ENCODE measurements at regions not wholly inside any gene's neighbourhood (a gene's known extent, or its start where the extent isn't known, plus 50 kb on each side); places are given as distances from the start of the nearest gene placed in this dataset.

- DNase-seq (ENCODE audit: low read depth) = no peak
- peak; percentile 33 for TF ChIP-seq CTCF (IDR thresholded peaks at IDR 0.05; ENCODE audit: insufficient read depth, low read length, poor library complexity, severe bottlenecking)
- H3K4me3 ChIP-seq (ENCODE audit: low read depth, low read length) = no peak overlapping the region
- no peaks in the 10 kb centered on the region for H3K27me3 ChIP-seq (ENCODE audit: control insufficient read depth, insufficient read depth, low read length)
- no peaks in the 10 kb centered on the region for H3K36me3 ChIP-seq (ENCODE audit: control insufficient read depth, insufficient read depth, low read length)
Observed at GRCh38 chr4:121277194-121278105, 103.4 kb downstream of the QRFPR start.

- no peaks in the 10 kb centered on the region for H3K36me3 ChIP-seq (ENCODE audit: control insufficient read depth, insufficient read depth, low read length)
- no peak for TF ChIP-seq CTCF (IDR thresholded peaks at IDR 0.05; ENCODE audit: insufficient read depth, low read length, poor library complexity, severe bottlenecking)
- no peak overlapping the region for H3K4me3 ChIP-seq (ENCODE audit: low read depth, low read length)
Observed at GRCh38 chr4:121273191-121273590, 107.6 kb downstream of the QRFPR start.

GRCh38 chr4:121272526-121272925 lies 108.3 kb downstream of the QRFPR start:
- DNase-seq (ENCODE audit: low read depth) = peak; percentile 10
- Histone ChIP-seq H3K36me3 (ENCODE audit: control insufficient read depth, insufficient read depth, low read length) (no peaks in the 10 kb centered on the region), H3K27me3 (ENCODE audit: control insufficient read depth, insufficient read depth, low read length) (no peaks in the 10 kb centered on the region), H3K4me3 (ENCODE audit: low read depth, low read length) (no peak overlapping the region)
- TF ChIP-seq CTCF (IDR thresholded peaks at IDR 0.05; ENCODE audit: insufficient read depth, low read length, poor library complexity, severe bottlenecking) = no peak

More at GRCh38 chr4:121273191-121273590, 107.6 kb downstream of the QRFPR start:
- H3K27me3 ChIP-seq (ENCODE audit: control insufficient read depth, insufficient read depth, low read length) = no peaks in the 10 kb centered on the region
- no peak for DNase-seq (ENCODE audit: low read depth)

- no peak overlapping the region for H3K4me3 ChIP-seq (ENCODE audit: low read depth, low read length)
- no peaks in the 10 kb centered on the region for H3K27me3 ChIP-seq (ENCODE audit: control insufficient read depth, insufficient read depth, low read length)
- H3K36me3 ChIP-seq (ENCODE audit: control insufficient read depth, insufficient read depth, low read length) = no peaks in the 10 kb centered on the region
- TF ChIP-seq CTCF (IDR thresholded peaks at IDR 0.05; ENCODE audit: insufficient read depth, low read length, poor library complexity, severe bottlenecking) = no peak
- DNase-seq (ENCODE audit: low read depth) = no peak
Observed at GRCh38 chr4:121270389-121270788, 106.3 kb upstream of the TNIP3 start.

- H3K36me3 ChIP-seq (ENCODE audit: control insufficient read depth, insufficient read depth, low read length) = no peaks in the 10 kb centered on the region
- DNase-seq (ENCODE audit: low read depth) = no peak
- no peak for TF ChIP-seq CTCF (IDR thresholded peaks at IDR 0.05; ENCODE audit: insufficient read depth, low read length, poor library complexity, severe bottlenecking)
- no peaks in the 10 kb centered on the region for H3K27me3 ChIP-seq (ENCODE audit: control insufficient read depth, insufficient read depth, low read length)
- no peak overlapping the region for H3K4me3 ChIP-seq (ENCODE audit: low read depth, low read length)
Observed at GRCh38 chr4:121269001-121269400, 104.9 kb upstream of the TNIP3 start.
